Spleen (tissue), 11 donors: ENCODE measurements at regions not wholly inside any gene's neighbourhood (a gene's known extent, or its start where the extent isn't known, plus 50 kb on each side); places are given as distances from the start of the nearest gene placed in this dataset.

Experiments used
- DNase-seq: peaks from one replicate; pipeline ENCODE4 v3.0.0-alpha.2; 2020
- H3K27ac ChIP-seq, 8 donors: fragments of 200-600 bp; sonication (generic) in 7 of 8; 1 replicate in 4 of 8; 2 replicates in 4 of 8; pipeline versions ENCODE4 v1.5.0 to v1.8.0; 2016 to 2021; ENCODE audit warnings: inconsistent platforms in 4 of 8, mild to moderate bottlenecking in 4 of 8, moderate library complexity in 1 of 8
- H3K27me3 ChIP-seq, 7 donors: fragments of 200-600 bp; sonication (generic) in 6 of 7; replicated peaks in 1 of 7; 1 replicate in 4 of 7; 2 replicates in 3 of 7; pipeline versions ENCODE4 v1.5.0 to v1.8.0; 2016 to 2021; ENCODE audit warnings: inconsistent platforms in 3 of 7, mild to moderate bottlenecking in 1 of 7
- H3K36me3 ChIP-seq, 6 donors: fragments of 200-600 bp; sonication (generic) in 5 of 6; 1 replicate in 4 of 6; 2 replicates in 2 of 6; pipeline versions ENCODE4 v1.5.0 to v1.8.0; 2016 to 2021; ENCODE audit warnings: inconsistent platforms in 2 of 6
- H3K4me1 ChIP-seq, 6 donors: fragments of 200-600 bp; sonication (generic) in 5 of 6; 1 replicate in 3 of 6; 2 replicates in 3 of 6; pipeline versions ENCODE4 v1.5.0 to v1.8.0; 2016 to 2021; ENCODE audit warnings: inconsistent platforms in 3 of 6
- H3K4me3 ChIP-seq, 8 donors: fragments of 200-600 bp; sonication (generic) in 7 of 8; 1 replicate in 4 of 8; 2 replicates in 4 of 8; pipeline versions ENCODE4 v1.5.0 to v1.8.0; 2016 to 2021; ENCODE audit warnings: inconsistent platforms in 4 of 8, mild to moderate bottlenecking in 4 of 8, moderate library complexity in 2 of 8
- H3K9me3 ChIP-seq, 8 donors: fragments of 200-600 bp; sonication (generic) in 7 of 8; 1 replicate in 4 of 8; 2 replicates in 4 of 8; pipeline versions ENCODE4 v1.5.0 to v1.8.0; 2016 to 2021; ENCODE audit warnings: inconsistent platforms in 4 of 8
- POLR2A ChIP-seq, 3 donors: fragments of 450-650 bp; IDR thresholded peaks; one replicate each; pipeline ENCODE4 v1.5.1; 2017; ENCODE audit warnings: antibody characterized with exemption in 3 of 3, mild to moderate bottlenecking in 1 of 3
- POLR2AphosphoS5 ChIP-seq, 3 donors: sonication (generic); formaldehyde crosslinking; IDR thresholded peaks; one replicate each; pipeline ENCODE4 v1.5.1; 2017; ENCODE audit warnings: antibody characterized with exemption in 3 of 3
- WGBS, 5 donors: extraction: QIAGEN DNeasy Blood & Tissue Kit in 3 of 5; methylation state at CpG; one replicate each; pipeline versions ENCODE4 v1.1.5 to v1.1.7; 2013 to 2018; 5-methylcytosine and 5-hydroxymethylcytosine counted together
- intact Hi-C: fragments of 100-400 bp; cut with DNase I; formaldehyde crosslinking; loops from one replicate; pipeline ENCODE4 v1.15.0; 2023; ENCODE audit warnings: low total_unique reads
- TF ChIP-seq, protein P1 (sequence below), 11 experiments: fragments of 200-600 bp in 7 of 11; fragments of 450-650 bp in 4 of 11; sonication (generic) in 4 of 11; IDR thresholded peaks in 8 of 11; conservative IDR thresholded peaks in 3 of 11; 1 replicate in 7 of 11; 2 replicates in 4 of 11; pipeline versions ENCODE4 v1.4.0 to v1.8.0; 2016 to 2021; ENCODE audit warnings: antibody characterized with exemption in 11 of 11, inconsistent platforms in 4 of 11, mild to moderate bottlenecking in 1 of 11
- donor health status: healthy with polysubstance abuse.
- donor health status: DM: no; HTN: no; CAD: no; lungs with moderate emphysema.
- donor health status: DM: no; HTN: no; CAD: no.
- donor health status: Bipolar disorder and iron deficiency.
- donor health status: healthy.
- donor health status: DM: no; HTN: no; CAD: no.
- donor health status: DM: yes; HTN: yes; CAD: no.

DNA sequence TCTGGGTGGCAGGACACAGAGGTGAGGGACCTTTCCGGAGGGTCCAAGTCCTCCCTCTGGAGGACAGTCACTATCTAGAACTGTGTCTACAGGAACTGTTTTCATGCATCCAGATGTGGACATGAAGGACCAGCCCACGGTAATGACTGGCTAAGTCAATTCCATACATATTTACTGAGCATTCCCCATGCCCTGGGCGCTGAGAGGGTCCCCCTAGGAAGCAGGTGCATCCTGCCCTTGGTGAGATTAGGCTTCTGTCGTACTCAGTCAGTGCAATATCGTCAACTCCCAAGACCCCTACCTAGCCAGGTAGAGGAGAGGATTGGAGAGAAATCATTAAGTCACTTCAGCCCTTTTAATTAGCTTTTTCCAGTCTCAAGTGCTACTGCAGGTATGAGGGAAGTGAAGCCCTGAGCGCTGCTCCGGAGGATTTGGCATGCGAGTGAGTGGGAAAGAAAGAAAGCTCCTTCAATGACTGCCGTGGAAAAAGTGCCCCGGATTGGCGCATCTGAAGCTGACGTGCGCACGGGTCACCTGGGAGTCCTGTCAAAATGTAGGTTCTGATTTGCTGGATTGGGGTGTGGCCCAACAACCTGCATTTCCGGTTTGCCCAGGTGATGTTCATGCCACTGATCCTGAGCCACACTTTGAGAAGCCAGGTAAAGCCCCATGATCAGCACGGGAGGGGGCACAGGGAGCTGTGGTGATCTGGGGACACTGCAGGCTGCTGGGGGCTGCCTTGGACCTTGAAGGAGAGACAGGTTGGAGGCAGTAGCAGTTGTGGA lies 367.4 kb upstream of the TNRC6C start:
- no peak overlapping the region for H3K4me3 ChIP-seq
- H3K9me3 ChIP-seq: peaks cover 2 to 15% (median 9%) of the 10 kb centered on the region in 8 donors
- DNase-seq: peak; percentile 57
- WGBS, 5 donors: 67 to 72% (median 68%) methylated on average over 15 to 16 of the region's 16 CpGs
- H3K4me1 ChIP-seq: no peaks in the 10 kb centered on the region
- intact Hi-C loops: no loop called here
- peaks cover 0 to 15% (median 0%) of the 10 kb centered on the region in 7 donors for H3K27me3 ChIP-seq
- no peak overlapping the region for H3K27ac ChIP-seq
- TF ChIP-seq POLR2A (IDR thresholded peaks at IDR 0.05) (no peak), POLR2AphosphoS5 (IDR thresholded peaks at IDR 0.05) (no peak)
- TF ChIP-seq, protein P1, sequence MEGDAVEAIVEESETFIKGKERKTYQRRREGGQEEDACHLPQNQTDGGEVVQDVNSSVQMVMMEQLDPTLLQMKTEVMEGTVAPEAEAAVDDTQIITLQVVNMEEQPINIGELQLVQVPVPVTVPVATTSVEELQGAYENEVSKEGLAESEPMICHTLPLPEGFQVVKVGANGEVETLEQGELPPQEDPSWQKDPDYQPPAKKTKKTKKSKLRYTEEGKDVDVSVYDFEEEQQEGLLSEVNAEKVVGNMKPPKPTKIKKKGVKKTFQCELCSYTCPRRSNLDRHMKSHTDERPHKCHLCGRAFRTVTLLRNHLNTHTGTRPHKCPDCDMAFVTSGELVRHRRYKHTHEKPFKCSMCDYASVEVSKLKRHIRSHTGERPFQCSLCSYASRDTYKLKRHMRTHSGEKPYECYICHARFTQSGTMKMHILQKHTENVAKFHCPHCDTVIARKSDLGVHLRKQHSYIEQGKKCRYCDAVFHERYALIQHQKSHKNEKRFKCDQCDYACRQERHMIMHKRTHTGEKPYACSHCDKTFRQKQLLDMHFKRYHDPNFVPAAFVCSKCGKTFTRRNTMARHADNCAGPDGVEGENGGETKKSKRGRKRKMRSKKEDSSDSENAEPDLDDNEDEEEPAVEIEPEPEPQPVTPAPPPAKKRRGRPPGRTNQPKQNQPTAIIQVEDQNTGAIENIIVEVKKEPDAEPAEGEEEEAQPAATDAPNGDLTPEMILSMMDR (IDR thresholded peaks at IDR 0.05 in 8 of 11, conservative IDR thresholded peaks at IDR 0.05 in 3 of 11): no peak
- H3K36me3 ChIP-seq: no peaks in the 10 kb centered on the region

GRCh38 chr17:77592106-77592865 lies 366.2 kb upstream of the TNRC6C start:
- peaks cover 0 to 7% (median 4%) of the 10 kb centered on the region in 8 donors for H3K9me3 ChIP-seq
- H3K36me3 ChIP-seq: no peaks in the 10 kb centered on the region
- intact Hi-C loops: no loop called here
- TF ChIP-seq, protein P1 (IDR thresholded peaks at IDR 0.05 in 8 of 11, conservative IDR thresholded peaks at IDR 0.05 in 3 of 11): no peak
- TF ChIP-seq POLR2AphosphoS5 (IDR thresholded peaks at IDR 0.05) (no peak), POLR2A (IDR thresholded peaks at IDR 0.05) (no peak)
- no peak for DNase-seq
- H3K4me3 ChIP-seq: no peak overlapping the region
- 80 to 90% (median 85%) methylated on average over 13 of the region's 13 CpGs for WGBS, 5 donors
- no peaks in the 10 kb centered on the region for H3K4me1 ChIP-seq
- no peak overlapping the region for H3K27ac ChIP-seq
- peaks cover 0 to 22% (median 0%) of the 10 kb centered on the region in 7 donors for H3K27me3 ChIP-seq

DNA sequence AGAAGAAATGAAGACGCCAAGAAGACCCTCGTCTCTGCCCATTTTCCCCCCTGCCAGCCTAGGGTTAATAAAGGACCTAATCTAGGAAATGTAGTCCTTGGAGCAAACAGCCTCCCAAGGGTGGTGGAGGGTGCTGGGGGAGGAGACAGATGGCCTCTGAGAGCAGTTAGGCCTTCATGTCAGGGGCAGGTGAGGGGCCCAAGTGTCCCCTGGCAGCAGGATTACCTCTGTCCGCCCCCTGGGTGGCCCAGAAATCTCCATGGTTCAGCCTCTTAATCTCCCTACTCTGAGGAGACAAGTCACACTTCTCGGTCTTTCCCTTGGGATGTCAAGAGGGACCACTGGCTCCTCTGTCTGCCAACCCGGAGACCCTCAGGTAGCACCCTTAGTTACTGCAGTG lies 365.4 kb upstream of the TNRC6C start:
- TF ChIP-seq POLR2A (IDR thresholded peaks at IDR 0.05) (no peak), POLR2AphosphoS5 (IDR thresholded peaks at IDR 0.05) (no peak)
- TF ChIP-seq, protein P1 (IDR thresholded peaks at IDR 0.05 in 8 of 11, conservative IDR thresholded peaks at IDR 0.05 in 3 of 11): no peak
- H3K9me3 ChIP-seq: no peaks in the 10 kb centered on the region
- DNase-seq: peak; percentile 24
- no peaks in the 10 kb centered on the region for H3K36me3 ChIP-seq
- H3K27ac ChIP-seq: no peak overlapping the region
- intact Hi-C loops: no loop called here
- 85 to 93% (median 87%) methylated on average over 4 to 5 of the region's 5 CpGs for WGBS, 5 donors
- H3K27me3 ChIP-seq: peaks cover 0 to 25% (median 0%) of the 10 kb centered on the region in 7 donors
- no peak overlapping the region for H3K4me3 ChIP-seq
- H3K4me1 ChIP-seq: no peaks in the 10 kb centered on the region
